PC-9 (cell line): ENCODE measurements at regions not wholly inside any gene's neighbourhood (a gene's known extent, or its start where the extent isn't known, plus 50 kb on each side); places are given as distances from the start of the nearest gene placed in this dataset.

Source experiments
- EZH2 ChIP-seq: fragments of 200-600 bp; sonication (generic); IDR thresholded peaks from 2 replicates; pipeline ENCODE4 v1.8.0; 2017; ENCODE audit warnings: antibody characterized with exemption, low read depth
- TF ChIP-seq, protein P1 (sequence below): fragments of 200-600 bp; sonication (generic); conservative IDR thresholded peaks from 2 replicates; pipeline ENCODE4 v1.6.1; 2017; ENCODE audit warnings: mixed run types, antibody characterized with exemption, mild to moderate bottlenecking, moderate library complexity

GRCh38 chr15:47360305-47360704, 357.0 kb upstream of the SEMA6D start:
- TF ChIP-seq, protein P1, sequence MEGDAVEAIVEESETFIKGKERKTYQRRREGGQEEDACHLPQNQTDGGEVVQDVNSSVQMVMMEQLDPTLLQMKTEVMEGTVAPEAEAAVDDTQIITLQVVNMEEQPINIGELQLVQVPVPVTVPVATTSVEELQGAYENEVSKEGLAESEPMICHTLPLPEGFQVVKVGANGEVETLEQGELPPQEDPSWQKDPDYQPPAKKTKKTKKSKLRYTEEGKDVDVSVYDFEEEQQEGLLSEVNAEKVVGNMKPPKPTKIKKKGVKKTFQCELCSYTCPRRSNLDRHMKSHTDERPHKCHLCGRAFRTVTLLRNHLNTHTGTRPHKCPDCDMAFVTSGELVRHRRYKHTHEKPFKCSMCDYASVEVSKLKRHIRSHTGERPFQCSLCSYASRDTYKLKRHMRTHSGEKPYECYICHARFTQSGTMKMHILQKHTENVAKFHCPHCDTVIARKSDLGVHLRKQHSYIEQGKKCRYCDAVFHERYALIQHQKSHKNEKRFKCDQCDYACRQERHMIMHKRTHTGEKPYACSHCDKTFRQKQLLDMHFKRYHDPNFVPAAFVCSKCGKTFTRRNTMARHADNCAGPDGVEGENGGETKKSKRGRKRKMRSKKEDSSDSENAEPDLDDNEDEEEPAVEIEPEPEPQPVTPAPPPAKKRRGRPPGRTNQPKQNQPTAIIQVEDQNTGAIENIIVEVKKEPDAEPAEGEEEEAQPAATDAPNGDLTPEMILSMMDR: no peak
- no peak for TF ChIP-seq EZH2
